ENCODE measurements at regions not wholly inside any gene's neighbourhood (a gene's known extent, or its start where the extent isn't known, plus 50 kb on each side); places are given as distances from the start of the nearest gene placed in this dataset.

- no peak overlapping the region for H3K4me3 ChIP-seq
- no peaks in the 10 kb centered on the region for H3K36me3 ChIP-seq (replicated peaks in 1 of 2)
- TF ChIP-seq POLR2A (IDR thresholded peaks at IDR 0.05) (no peak), CTCF (IDR thresholded peaks at IDR 0.05) (no peak)
- intact Hi-C loops (cut with DNase I) = no loop called here
- H3K27me3 ChIP-seq = no peaks in the 10 kb centered on the region
- H3K27ac ChIP-seq = peak overlapping the region in 1 of 5 donors; percentile 6
- H3K4me1 ChIP-seq (replicated peaks in 1 of 2) = peaks cover 0 to 13% of the 10 kb centered on the region in 2 donors
- peak in 6 of 7 donors; percentile 33 to 67 (median 52) for DNase-seq
- H3K9me3 ChIP-seq (replicated peaks in 1 of 3) = no peaks in the 10 kb centered on the region
- WGBS, 4 donors = 26 to 33% (median 28%) methylated on average over 2 of the region's 2 CpGs
These were observed 146.6 kb downstream of the RDH14 start for GRCh38 chr2:18413676-18414396.

GRCh38 chr2:18412980-18413675 is 147.3 kb downstream of the RDH14 start:
- 73 to 84% (median 77%) methylated on average over 3 of the region's 3 CpGs for WGBS, 4 donors
- no peak for DNase-seq
- Histone ChIP-seq H3K27me3 (no peaks in the 10 kb centered on the region), H3K36me3 (replicated peaks in 1 of 2) (no peaks in the 10 kb centered on the region), H3K27ac (no peak overlapping the region), H3K4me1 (replicated peaks in 1 of 2) (peaks cover 0 to 13% of the 10 kb centered on the region in 2 donors), H3K4me3 (no peak overlapping the region), H3K9me3 (replicated peaks in 1 of 3) (no peaks in the 10 kb centered on the region)
- TF ChIP-seq CTCF (IDR thresholded peaks at IDR 0.05) (no peak), POLR2A (IDR thresholded peaks at IDR 0.05) (no peak)
- intact Hi-C loops (cut with DNase I) = no loop called here

- 63 to 79% (median 69%) methylated on average over 1 of the region's 1 CpG for WGBS, 4 donors
- peaks cover 0 to 13% of the 10 kb centered on the region in 2 donors for H3K4me1 ChIP-seq (replicated peaks in 1 of 2)
These were observed 148.8 kb downstream of the RDH14 start for GRCh38 chr2:18411626-18412025.

More at GRCh38 chr2:18411626-18412025, 148.8 kb downstream of the RDH14 start:
- no peaks in the 10 kb centered on the region for H3K27me3 ChIP-seq
- TF ChIP-seq CTCF (IDR thresholded peaks at IDR 0.05) (no peak), POLR2A (IDR thresholded peaks at IDR 0.05) (no peak)
- no peak overlapping the region for H3K4me3 ChIP-seq
- intact Hi-C loops (cut with DNase I) = no loop called here
- no peak for DNase-seq
- no peaks in the 10 kb centered on the region for H3K9me3 ChIP-seq (replicated peaks in 1 of 3)
- H3K36me3 ChIP-seq (replicated peaks in 1 of 2) = no peaks in the 10 kb centered on the region
- no peak overlapping the region for H3K27ac ChIP-seq
